ENCODE measurements at regions not wholly inside any gene's neighbourhood (a gene's known extent, or its start where the extent isn't known, plus 50 kb on each side); places are given as distances from the start of the nearest gene placed in this dataset.

GRCh38 chr6:24064832-24065231 is 61.2 kb upstream of the NRSN1 start:
- TF ChIP-seq, protein P1, sequence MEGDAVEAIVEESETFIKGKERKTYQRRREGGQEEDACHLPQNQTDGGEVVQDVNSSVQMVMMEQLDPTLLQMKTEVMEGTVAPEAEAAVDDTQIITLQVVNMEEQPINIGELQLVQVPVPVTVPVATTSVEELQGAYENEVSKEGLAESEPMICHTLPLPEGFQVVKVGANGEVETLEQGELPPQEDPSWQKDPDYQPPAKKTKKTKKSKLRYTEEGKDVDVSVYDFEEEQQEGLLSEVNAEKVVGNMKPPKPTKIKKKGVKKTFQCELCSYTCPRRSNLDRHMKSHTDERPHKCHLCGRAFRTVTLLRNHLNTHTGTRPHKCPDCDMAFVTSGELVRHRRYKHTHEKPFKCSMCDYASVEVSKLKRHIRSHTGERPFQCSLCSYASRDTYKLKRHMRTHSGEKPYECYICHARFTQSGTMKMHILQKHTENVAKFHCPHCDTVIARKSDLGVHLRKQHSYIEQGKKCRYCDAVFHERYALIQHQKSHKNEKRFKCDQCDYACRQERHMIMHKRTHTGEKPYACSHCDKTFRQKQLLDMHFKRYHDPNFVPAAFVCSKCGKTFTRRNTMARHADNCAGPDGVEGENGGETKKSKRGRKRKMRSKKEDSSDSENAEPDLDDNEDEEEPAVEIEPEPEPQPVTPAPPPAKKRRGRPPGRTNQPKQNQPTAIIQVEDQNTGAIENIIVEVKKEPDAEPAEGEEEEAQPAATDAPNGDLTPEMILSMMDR (conservative IDR thresholded peaks at IDR 0.05), result no peak
- TF ChIP-seq ZFX (IDR thresholded peaks at IDR 0.05), result no peak
